ENCODE measurements at regions not wholly inside any gene's neighbourhood (a gene's known extent, or its start where the extent isn't known, plus 50 kb on each side); places are given as distances from the start of the nearest gene placed in this dataset.

DNA sequence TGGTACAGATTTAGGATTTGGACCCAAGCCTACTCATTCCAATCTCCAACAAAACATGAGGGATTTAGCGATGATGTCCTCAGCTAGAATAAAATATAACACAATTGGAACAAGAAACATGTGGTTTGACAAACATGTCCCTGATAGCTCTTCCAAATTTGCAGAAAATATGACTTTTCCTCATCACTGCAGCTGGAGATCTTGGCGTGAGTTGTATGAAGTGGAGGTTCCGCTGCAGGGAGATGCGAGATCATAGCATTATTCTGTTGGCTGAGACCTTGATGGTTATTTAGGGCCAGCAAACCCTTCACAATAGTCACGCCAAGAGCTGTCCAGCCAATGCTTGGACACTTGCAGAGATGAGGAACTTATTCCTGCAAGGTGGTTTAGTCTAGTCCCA is 413.4 kb upstream of the TBX3 start:
- no peaks in the 10 kb centered on the region for H3K27me3 Mint-ChIP-seq (ENCODE audit: low read depth)
- CTCF ChIA-PET = no interaction called here
- no peak for DNase-seq
- H3K36me3 Mint-ChIP-seq (ENCODE audit: low read depth) = no peaks in the 10 kb centered on the region
- no peaks in the 10 kb centered on the region for H3K4me1 Mint-ChIP-seq (ENCODE audit: low read depth)
- ATAC-seq = no peak
- H3K27ac Mint-ChIP-seq = no peak overlapping the region
- H3K9me3 Mint-ChIP-seq (ENCODE audit: insufficient read depth) = peaks cover 12% of the 10 kb centered on the region
- POLR2A ChIA-PET = no interaction called here
- no peak overlapping the region for H3K4me3 Mint-ChIP-seq

DNA sequence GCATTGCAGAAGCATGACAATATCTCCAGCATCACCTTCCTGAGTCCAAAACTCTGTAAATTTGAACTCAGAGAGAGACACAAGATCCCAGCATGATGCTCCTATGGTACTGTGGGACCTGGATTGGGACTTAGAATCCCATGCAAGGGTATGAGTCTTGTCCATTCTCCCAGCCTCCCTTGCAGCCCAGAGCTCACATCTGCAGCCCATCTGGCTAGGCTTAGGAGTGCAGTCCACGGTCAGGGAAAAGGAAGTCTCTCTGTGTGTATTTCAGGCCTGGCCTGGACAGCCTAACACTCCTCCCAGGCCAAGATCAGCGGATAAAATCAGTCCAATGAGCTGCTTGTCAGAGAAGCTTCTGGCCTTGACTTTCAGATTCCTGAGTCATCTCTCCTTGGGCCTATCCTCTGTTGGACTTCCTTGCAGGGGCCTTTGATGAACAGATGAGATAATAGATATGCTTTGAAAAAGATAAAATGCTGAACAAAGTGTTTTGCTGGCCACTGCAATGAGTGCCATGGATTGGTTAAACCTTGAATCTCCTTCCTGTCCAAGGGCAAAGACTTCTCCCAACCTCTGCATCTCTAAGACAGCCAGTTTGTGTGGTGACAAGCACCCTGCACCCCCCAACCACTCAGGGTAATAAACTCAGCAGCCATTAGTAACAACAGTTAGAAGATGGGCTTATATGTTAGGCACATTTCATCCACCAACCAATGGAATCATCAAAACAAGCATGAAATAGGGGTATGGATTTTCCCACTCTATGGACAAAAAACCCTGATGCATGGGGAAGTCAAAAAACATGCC is 412.8 kb upstream of the TBX3 start:
- Mint-ChIP-seq H3K36me3 (ENCODE audit: low read depth) (no peaks in the 10 kb centered on the region), H3K4me1 (ENCODE audit: low read depth) (no peaks in the 10 kb centered on the region), H3K27ac (no peak overlapping the region), H3K9me3 (ENCODE audit: insufficient read depth) (peaks cover 17% of the 10 kb centered on the region), H3K27me3 (ENCODE audit: low read depth) (no peaks in the 10 kb centered on the region), H3K4me3 (no peak overlapping the region)
- ChIA-PET POLR2A (no interaction called here), CTCF (no interaction called here)
- DNase-seq (no peak), ATAC-seq (no peak)

DNA sequence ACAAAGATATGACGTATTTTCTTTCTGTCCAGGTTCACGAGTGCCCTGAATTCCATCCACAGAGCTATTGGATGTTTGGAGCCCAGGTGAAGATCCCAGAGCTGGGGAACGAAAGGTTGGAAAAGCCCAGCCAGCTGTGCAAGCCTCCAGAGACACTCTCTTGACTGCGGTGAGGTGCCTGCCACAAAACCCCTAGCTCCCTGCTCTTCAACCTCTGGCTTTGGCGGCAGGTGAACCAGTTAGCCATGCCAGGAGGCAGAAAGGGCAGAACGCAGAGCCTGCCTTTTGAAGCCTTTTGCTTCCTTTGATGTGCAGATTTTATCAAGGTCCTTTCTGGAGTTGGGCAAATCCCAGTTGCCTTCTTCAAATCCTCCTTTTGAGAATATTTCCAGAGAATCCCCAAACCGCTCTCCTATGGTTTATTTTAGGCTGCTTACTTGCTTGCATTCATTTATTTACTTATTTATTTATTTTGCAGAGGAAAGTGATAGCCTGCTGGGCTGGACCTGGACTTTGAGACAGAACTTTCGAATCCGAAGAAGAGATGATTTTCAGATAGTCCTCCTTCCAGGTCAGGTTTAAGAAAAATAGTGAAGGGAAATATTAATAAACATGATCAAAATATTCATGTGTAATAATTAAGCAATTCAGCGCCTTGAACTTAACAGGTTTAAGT is 411.2 kb upstream of the TBX3 start:
- DNase-seq (no peak), ATAC-seq (no peak)
- ChIA-PET POLR2A (no interaction called here), CTCF (no interaction called here)
- no peaks in the 10 kb centered on the region for H3K27me3 Mint-ChIP-seq (ENCODE audit: low read depth)
- no peaks in the 10 kb centered on the region for H3K4me1 Mint-ChIP-seq (ENCODE audit: low read depth)
- H3K9me3 Mint-ChIP-seq (ENCODE audit: insufficient read depth) = peaks cover 17% of the 10 kb centered on the region
- no peak overlapping the region for H3K27ac Mint-ChIP-seq
- H3K36me3 Mint-ChIP-seq (ENCODE audit: low read depth) = no peaks in the 10 kb centered on the region
- no peak overlapping the region for H3K4me3 Mint-ChIP-seq

DNA sequence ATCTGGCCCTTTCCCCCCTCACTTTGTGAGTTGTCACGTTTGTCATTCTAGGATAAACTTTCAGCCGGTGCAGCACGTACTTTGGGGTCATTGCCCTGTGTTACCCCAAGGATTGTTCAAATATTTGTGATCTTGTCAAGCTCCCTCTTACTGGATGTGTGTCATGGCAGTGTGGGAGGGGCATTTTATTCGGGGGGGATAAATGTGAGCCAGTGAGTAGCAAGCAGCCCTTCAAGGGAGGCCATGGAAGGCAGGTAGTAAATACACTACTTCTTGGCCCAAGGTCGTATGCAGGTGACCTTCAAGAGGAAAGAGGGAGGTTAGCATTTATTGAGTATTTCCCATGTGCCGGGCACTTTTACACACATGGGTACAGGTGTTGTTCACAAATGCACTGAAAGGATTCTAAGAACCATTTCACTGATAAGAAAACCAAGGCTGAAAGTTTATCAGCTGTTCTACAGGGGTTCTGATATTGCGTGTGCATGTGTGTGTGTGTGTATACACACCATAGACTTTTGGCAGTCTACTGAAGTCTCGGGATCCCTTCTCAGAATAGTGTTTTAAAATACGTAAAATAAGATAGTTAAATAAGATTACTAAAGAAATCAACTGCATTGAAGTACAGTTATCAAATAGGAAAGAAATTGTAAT is 410.3 kb upstream of the TBX3 start:
- no peak overlapping the region for H3K4me3 Mint-ChIP-seq
- no peak for DNase-seq
- H3K27ac Mint-ChIP-seq = no peak overlapping the region
- no peaks in the 10 kb centered on the region for H3K27me3 Mint-ChIP-seq (ENCODE audit: low read depth)
- H3K9me3 Mint-ChIP-seq (ENCODE audit: insufficient read depth) = peaks cover 17% of the 10 kb centered on the region
- H3K4me1 Mint-ChIP-seq (ENCODE audit: low read depth) = no peaks in the 10 kb centered on the region
- ChIA-PET CTCF (no interaction called here), POLR2A (no interaction called here)
- H3K36me3 Mint-ChIP-seq (ENCODE audit: low read depth) = no peaks in the 10 kb centered on the region
- no peak for ATAC-seq

DNA sequence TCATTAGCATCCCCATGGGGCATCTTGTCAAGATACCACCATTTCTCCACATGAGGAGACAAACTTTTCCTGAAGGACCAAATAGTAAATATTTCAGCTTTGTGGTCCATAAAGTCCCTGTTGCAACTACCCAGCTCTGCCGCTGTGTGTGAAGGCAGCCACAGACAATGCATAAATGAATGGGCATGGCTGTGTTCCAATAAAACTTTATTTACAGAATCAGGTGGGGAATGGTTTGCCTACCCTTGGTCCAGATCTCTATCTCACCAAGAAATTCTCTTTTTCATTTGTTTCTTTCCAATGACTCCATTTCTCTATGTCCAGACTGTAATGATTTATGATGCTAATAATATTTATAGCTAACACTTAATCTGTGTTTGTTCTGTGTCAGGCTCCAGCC is 409.3 kb upstream of the TBX3 start:
- peaks cover 16% of the 10 kb centered on the region for H3K9me3 Mint-ChIP-seq (ENCODE audit: insufficient read depth)
- POLR2A ChIA-PET = no interaction called here
- H3K36me3 Mint-ChIP-seq (ENCODE audit: low read depth) = no peaks in the 10 kb centered on the region
- ATAC-seq (no peak), DNase-seq (no peak)
- H3K4me1 Mint-ChIP-seq (ENCODE audit: low read depth) = no peaks in the 10 kb centered on the region
- CTCF ChIA-PET = no interaction called here
- H3K27ac Mint-ChIP-seq = no peak overlapping the region
- no peak overlapping the region for H3K4me3 Mint-ChIP-seq
- H3K27me3 Mint-ChIP-seq (ENCODE audit: low read depth) = no peaks in the 10 kb centered on the region

DNA sequence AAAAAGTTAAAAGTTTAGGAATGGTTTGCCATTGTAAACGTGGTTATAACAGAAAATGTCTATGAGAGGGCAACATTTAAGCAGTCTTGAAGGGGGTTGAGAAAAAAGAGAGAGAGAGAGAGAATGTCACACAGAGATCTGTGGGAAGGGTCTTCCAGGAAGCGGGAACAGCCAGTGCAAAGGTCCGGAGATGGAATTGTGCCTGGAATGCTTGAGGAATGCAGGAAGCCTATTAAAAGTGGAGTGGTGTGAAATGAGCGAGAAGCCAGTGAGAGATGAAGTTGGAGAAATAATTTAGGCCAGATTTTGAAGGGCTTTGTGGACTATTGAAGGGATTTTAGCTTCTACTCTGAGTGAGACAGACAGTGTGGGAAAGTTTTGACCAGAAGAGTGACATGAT is 406.8 kb upstream of the TBX3 start:
- Mint-ChIP-seq H3K9me3 (ENCODE audit: insufficient read depth) (peaks cover 9% of the 10 kb centered on the region), H3K36me3 (ENCODE audit: low read depth) (no peaks in the 10 kb centered on the region), H3K4me1 (ENCODE audit: low read depth) (no peaks in the 10 kb centered on the region), H3K27ac (no peak overlapping the region), H3K27me3 (ENCODE audit: low read depth) (no peaks in the 10 kb centered on the region), H3K4me3 (no peak overlapping the region)
- ChIA-PET CTCF (no interaction called here), POLR2A (no interaction called here)
- DNase-seq (no peak), ATAC-seq (no peak)

DNA sequence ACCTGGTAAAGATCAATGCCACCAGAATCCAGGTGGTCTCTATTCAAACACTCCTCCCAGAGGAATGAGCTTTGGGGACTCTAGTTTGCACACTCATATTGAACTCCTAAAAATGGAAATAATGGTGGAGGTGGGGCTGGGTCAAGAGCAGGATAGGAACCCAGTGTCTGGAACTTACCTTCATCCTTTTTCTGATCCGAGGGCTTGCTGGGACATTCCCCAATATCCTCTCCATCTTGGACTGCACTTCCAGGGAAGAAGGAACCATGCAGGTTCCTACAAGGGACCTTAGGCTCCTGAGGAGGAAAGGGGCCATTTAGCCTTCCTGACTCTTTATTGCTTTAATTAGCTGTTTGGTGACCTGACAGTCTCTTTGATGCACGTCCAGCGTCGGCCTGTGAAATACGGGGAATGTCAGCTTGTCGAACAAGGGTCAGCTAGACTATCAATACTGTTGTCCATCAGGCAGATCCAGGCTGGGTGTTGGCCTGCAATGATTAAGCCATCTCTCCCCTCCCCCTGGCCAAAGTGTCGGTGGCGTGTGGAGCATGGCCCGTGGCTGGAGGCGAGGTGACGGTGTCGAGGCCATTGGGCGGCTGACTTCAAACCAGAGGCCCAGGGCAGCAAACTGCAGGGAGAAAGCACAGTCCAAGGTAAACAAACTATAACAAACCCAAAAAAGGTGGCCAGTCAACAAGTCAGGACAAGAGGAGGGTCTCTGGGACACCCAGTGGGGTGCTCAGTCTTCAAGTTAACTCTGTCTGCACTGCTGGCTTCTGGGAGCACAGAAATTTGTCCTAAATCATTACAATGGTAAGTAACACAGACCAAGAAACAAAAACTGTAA is 405.2 kb upstream of the TBX3 start:
- POLR2A ChIA-PET = no interaction called here
- DNase-seq (no peak), ATAC-seq (no peak)
- H3K36me3 Mint-ChIP-seq (ENCODE audit: low read depth) = no peaks in the 10 kb centered on the region
- H3K27ac Mint-ChIP-seq = no peak overlapping the region
- CTCF ChIA-PET = no interaction called here
- H3K27me3 Mint-ChIP-seq (ENCODE audit: low read depth) = no peaks in the 10 kb centered on the region
- H3K4me1 Mint-ChIP-seq (ENCODE audit: low read depth) = no peaks in the 10 kb centered on the region
- H3K4me3 Mint-ChIP-seq = no peak overlapping the region
- H3K9me3 Mint-ChIP-seq (ENCODE audit: insufficient read depth) = peaks cover 9% of the 10 kb centered on the region

DNA sequence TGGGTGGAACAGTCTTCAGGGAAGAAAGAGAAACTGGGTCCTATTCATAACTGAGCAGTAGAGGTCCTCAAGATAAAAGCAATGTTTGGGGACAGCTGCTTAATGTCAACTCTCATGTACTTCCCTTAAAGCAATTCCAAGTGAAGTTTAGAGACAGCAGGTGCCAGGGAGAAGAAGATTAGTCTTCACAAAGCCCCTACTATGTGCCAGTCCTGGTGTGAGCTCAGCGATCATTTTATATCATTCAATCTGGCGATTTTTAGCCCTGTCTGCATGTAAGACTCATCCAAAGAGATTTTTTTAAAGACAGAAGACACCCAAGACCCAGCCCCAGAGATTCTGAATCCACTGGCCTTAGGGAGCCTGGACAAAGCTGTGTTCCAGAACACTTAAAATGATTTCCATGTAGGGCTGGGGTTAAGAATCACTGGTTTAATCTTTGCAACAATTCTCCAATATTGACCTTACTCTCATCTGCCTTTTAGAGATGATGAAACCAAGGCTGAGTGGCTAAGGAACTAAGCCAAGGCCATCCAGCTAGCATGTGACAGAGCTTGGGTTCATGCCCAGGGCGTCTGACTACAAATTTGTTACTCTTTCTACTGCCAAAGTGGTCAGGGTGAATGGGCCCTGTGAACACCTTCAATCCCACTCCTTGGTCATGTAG is 404.5 kb upstream of the TBX3 start:
- CTCF ChIA-PET = no interaction called here
- H3K9me3 Mint-ChIP-seq (ENCODE audit: insufficient read depth) = peaks cover 9% of the 10 kb centered on the region
- no peak for ATAC-seq
- no peaks in the 10 kb centered on the region for H3K4me1 Mint-ChIP-seq (ENCODE audit: low read depth)
- H3K4me3 Mint-ChIP-seq = no peak overlapping the region
- no peak for DNase-seq
- no peaks in the 10 kb centered on the region for H3K27me3 Mint-ChIP-seq (ENCODE audit: low read depth)
- no peak overlapping the region for H3K27ac Mint-ChIP-seq
- POLR2A ChIA-PET = no interaction called here
- no peaks in the 10 kb centered on the region for H3K36me3 Mint-ChIP-seq (ENCODE audit: low read depth)

DNA sequence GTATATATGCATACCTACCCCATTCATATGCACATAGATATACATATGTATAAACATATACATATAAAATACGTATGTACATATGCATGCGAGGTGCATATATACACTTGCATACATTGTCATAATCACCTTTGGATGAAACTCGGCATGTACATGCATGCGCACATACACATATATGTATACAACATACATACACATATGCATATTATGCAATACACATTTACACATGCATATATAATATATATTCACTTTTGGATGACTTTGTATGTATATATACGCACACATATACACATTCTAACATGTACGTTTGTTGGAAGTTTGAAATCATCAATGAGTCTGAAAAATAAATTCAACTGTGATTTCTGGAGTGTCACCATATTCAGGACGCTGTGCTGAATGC is 401.6 kb upstream of the TBX3 start:
- DNase-seq = no peak
- H3K27ac Mint-ChIP-seq = no peak overlapping the region
- H3K4me3 Mint-ChIP-seq = no peak overlapping the region
- ChIA-PET CTCF (no interaction called here), POLR2A (no interaction called here)
- H3K27me3 Mint-ChIP-seq (ENCODE audit: low read depth) = no peaks in the 10 kb centered on the region
- no peaks in the 10 kb centered on the region for H3K4me1 Mint-ChIP-seq (ENCODE audit: low read depth)
- no peak for ATAC-seq
- H3K36me3 Mint-ChIP-seq (ENCODE audit: low read depth) = no peaks in the 10 kb centered on the region
- H3K9me3 Mint-ChIP-seq (ENCODE audit: insufficient read depth) = no peaks in the 10 kb centered on the region

DNA sequence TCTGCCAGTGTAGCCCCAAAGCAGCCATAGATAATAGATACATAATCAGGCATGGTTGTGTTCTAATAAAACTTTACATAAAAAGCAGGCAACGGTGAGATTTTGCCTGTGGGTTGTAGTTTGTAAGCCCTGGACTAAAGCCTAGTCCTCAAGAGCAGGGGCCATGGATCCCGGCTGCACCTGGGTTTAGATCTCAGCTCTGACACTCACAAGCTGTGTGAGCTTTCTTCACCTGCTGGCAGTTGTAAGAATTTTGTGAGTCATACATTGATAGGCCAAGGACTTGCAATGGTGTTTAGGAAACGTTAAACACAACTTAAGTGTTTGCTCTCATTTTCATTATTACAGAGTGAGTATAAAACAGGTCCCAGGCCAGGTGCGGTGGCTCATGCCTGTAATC is 395.8 kb upstream of the TBX3 start:
- Mint-ChIP-seq H3K9me3 (ENCODE audit: insufficient read depth) (no peaks in the 10 kb centered on the region), H3K4me3 (no peak overlapping the region), H3K27ac (no peak overlapping the region), H3K27me3 (ENCODE audit: low read depth) (no peaks in the 10 kb centered on the region), H3K4me1 (ENCODE audit: low read depth) (no peaks in the 10 kb centered on the region), H3K36me3 (ENCODE audit: low read depth) (no peaks in the 10 kb centered on the region)
- ATAC-seq (no peak), DNase-seq (no peak)
- CTCF ChIA-PET = no interaction called here
- POLR2A ChIA-PET = no interaction called here

DNA sequence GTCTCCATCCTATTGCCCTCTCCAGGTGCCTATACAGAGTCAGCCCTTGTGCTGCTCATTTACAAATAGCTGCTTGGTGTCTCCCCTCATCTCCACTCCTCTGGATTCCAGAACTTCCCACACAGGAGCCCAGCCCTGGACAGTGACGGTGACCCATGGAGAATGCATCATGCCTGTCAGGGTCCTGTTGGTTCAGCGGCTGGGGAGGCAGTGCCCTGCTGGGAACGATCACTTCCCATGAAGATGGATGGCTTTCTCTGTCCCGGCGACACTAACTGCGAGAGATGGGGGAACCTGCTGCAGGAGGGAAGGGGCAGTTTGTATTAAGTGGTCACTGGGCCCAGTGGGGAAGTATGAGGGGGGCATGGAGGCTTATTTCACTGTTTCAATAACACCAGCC is 395.0 kb upstream of the TBX3 start:
- Mint-ChIP-seq H3K4me1 (ENCODE audit: low read depth) (no peaks in the 10 kb centered on the region), H3K27me3 (ENCODE audit: low read depth) (no peaks in the 10 kb centered on the region), H3K27ac (no peak overlapping the region), H3K9me3 (ENCODE audit: insufficient read depth) (no peaks in the 10 kb centered on the region), H3K36me3 (ENCODE audit: low read depth) (no peaks in the 10 kb centered on the region), H3K4me3 (no peak overlapping the region)
- ATAC-seq (no peak), DNase-seq (no peak)
- POLR2A ChIA-PET = no interaction called here
- CTCF ChIA-PET = no interaction called here

DNA sequence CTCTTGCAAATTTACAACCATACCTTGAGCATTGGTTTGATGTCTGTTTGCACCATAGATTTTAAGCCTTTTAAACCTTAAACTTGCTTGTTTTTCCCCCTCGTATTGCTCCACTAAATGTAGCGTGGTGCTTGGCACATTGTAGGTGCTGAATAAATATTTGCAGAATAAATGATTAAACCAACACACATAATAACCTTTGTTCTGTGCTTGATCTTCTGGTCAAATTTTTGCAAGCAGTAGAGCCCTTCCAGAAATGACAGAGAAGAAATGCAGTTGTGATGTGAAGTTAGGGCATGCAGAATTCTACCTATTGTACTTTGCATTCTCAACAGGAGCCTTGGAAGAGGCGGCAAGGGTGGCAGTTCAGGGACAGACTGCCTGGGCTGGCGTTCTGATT is 394.4 kb upstream of the TBX3 start:
- Mint-ChIP-seq H3K27ac (no peak overlapping the region), H3K36me3 (ENCODE audit: low read depth) (no peaks in the 10 kb centered on the region), H3K4me1 (ENCODE audit: low read depth) (no peaks in the 10 kb centered on the region), H3K9me3 (ENCODE audit: insufficient read depth) (no peaks in the 10 kb centered on the region), H3K4me3 (no peak overlapping the region), H3K27me3 (ENCODE audit: low read depth) (no peaks in the 10 kb centered on the region)
- ATAC-seq = no peak
- no peak for DNase-seq
- CTCF ChIA-PET = no interaction called here
- POLR2A ChIA-PET = no interaction called here
